Gastroesophageal sphincter (tissue), 3 donors: ENCODE measurements at regions not wholly inside any gene's neighbourhood (a gene's known extent, or its start where the extent isn't known, plus 50 kb on each side); places are given as distances from the start of the nearest gene placed in this dataset.

Experiments used
- POLR2A ChIP-seq, 2 donors: fragments of 450-650 bp; IDR thresholded peaks; one replicate each; pipeline ENCODE4 v1.6.1; 2017; ENCODE audit warnings: antibody characterized with exemption in 2 of 2, mild to moderate bottlenecking in 2 of 2, moderate library complexity in 1 of 2
- TF ChIP-seq, protein P1 (sequence below), 4 experiments: fragments of 200-600 bp in 2 of 4; fragments of 450-650 bp in 2 of 4; sonication (generic) in 1 of 4; IDR thresholded peaks; one replicate each; pipeline ENCODE4 v1.5.1; 2017 to 2019; ENCODE audit warnings: antibody characterized with exemption in 4 of 4, mild to moderate bottlenecking in 2 of 4, moderate library complexity in 2 of 4

GRCh38 chr7:125559921-125560320 is 630.3 kb upstream of the POT1 start:
- TF ChIP-seq, protein P1, sequence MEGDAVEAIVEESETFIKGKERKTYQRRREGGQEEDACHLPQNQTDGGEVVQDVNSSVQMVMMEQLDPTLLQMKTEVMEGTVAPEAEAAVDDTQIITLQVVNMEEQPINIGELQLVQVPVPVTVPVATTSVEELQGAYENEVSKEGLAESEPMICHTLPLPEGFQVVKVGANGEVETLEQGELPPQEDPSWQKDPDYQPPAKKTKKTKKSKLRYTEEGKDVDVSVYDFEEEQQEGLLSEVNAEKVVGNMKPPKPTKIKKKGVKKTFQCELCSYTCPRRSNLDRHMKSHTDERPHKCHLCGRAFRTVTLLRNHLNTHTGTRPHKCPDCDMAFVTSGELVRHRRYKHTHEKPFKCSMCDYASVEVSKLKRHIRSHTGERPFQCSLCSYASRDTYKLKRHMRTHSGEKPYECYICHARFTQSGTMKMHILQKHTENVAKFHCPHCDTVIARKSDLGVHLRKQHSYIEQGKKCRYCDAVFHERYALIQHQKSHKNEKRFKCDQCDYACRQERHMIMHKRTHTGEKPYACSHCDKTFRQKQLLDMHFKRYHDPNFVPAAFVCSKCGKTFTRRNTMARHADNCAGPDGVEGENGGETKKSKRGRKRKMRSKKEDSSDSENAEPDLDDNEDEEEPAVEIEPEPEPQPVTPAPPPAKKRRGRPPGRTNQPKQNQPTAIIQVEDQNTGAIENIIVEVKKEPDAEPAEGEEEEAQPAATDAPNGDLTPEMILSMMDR (IDR thresholded peaks at IDR 0.05), result no peak
- TF ChIP-seq POLR2A (IDR thresholded peaks at IDR 0.05), result no peak
